ENCODE measurements at regions not wholly inside any gene's neighbourhood (a gene's known extent, or its start where the extent isn't known, plus 50 kb on each side); places are given as distances from the start of the nearest gene placed in this dataset.

GRCh38 chr18:27355308-27355707, 170.2 kb upstream of the CHST9 start:
- no peak for DNase-seq (ENCODE audit: low read depth, low spot score)
- Histone ChIP-seq H3K27ac (ENCODE audit: low read length) (no peak overlapping the region), H3K4me1 (ENCODE audit: control insufficient read depth, insufficient read depth, low read length) (no peaks in the 10 kb centered on the region), H3K27me3 (ENCODE audit: control insufficient read depth, insufficient read depth, low read length) (no peaks in the 10 kb centered on the region), H3K9me3 (ENCODE audit: control insufficient read depth, insufficient read depth, low read depth, low read length) (no peaks in the 10 kb centered on the region), H3K4me3 (ENCODE audit: low read depth in 2 of 2, low read length in 2 of 2) (no peak overlapping the region), H3K36me3 (ENCODE audit: control insufficient read depth, insufficient read depth, low read length) (no peaks in the 10 kb centered on the region)
- BruUV-seq (replicated peaks) = no TSS peak
- intact Hi-C loops (cut with micrococcal nuclease; ENCODE audit: unreplicated experiment) (no loop called here), in situ Hi-C loops (cut with HindIII; ENCODE audit: low pct_unique_long_range_greater_than_20kb, low sequenced_read_pairs) (no loop called here)
- no peak for ATAC-seq
- ChIA-PET POLR2A (no interaction called here), CTCF (no interaction called here)
- TF ChIP-seq SIN3A (IDR thresholded peaks at IDR 0.05; ENCODE audit: borderline replicate concordance, insufficient read depth, low read depth, low read length) (no peak), TCF7L2 (IDR thresholded peaks at IDR 0.05; ENCODE audit: low read depth, low read length) (no peak), POLR2AphosphoS5 (IDR thresholded peaks at IDR 0.05; ENCODE audit: low read depth, low read length) (no peak), REST (IDR thresholded peaks at IDR 0.05; ENCODE audit: insufficient read depth in 1 of 2, low read depth in 2 of 2, low read length in 1 of 2) (no peak)

- no peaks in the 10 kb centered on the region for H3K27me3 ChIP-seq (ENCODE audit: control insufficient read depth, insufficient read depth, low read length)
- H3K36me3 ChIP-seq (ENCODE audit: control insufficient read depth, insufficient read depth, low read length) = no peaks in the 10 kb centered on the region
- TF ChIP-seq SIN3A (IDR thresholded peaks at IDR 0.05; ENCODE audit: borderline replicate concordance, insufficient read depth, low read depth, low read length) = no peak
- TF ChIP-seq POLR2AphosphoS5 (IDR thresholded peaks at IDR 0.05; ENCODE audit: low read depth, low read length) = no peak
- TF ChIP-seq REST (IDR thresholded peaks at IDR 0.05; ENCODE audit: insufficient read depth in 1 of 2, low read depth in 2 of 2, low read length in 1 of 2) = no peak
- TF ChIP-seq TCF7L2 (IDR thresholded peaks at IDR 0.05; ENCODE audit: low read depth, low read length) = no peak
- TF ChIP-seq CTCF (IDR thresholded peaks at IDR 0.05) = no peak
- DNase-seq (ENCODE audit: low read depth, low spot score) (no peak), ATAC-seq (no peak)
- CTCF ChIA-PET = no interaction called here
- H3K4me3 ChIP-seq (ENCODE audit: low read depth in 2 of 2, low read length in 2 of 2) = no peak overlapping the region
- intact Hi-C loops (cut with micrococcal nuclease; ENCODE audit: unreplicated experiment) (no loop called here), in situ Hi-C loops (cut with HindIII; ENCODE audit: low pct_unique_long_range_greater_than_20kb, low sequenced_read_pairs) (no loop called here)
- H3K4me1 ChIP-seq (ENCODE audit: control insufficient read depth, insufficient read depth, low read length) = no peaks in the 10 kb centered on the region
- POLR2A ChIA-PET = no interaction called here
- BruUV-seq (replicated peaks) = no TSS peak
- no peaks in the 10 kb centered on the region for H3K9me3 ChIP-seq (ENCODE audit: control insufficient read depth, insufficient read depth, low read depth, low read length)
- H3K27ac ChIP-seq (ENCODE audit: low read length) = no peak overlapping the region
Observed at GRCh38 chr18:27353273-27353672, 168.2 kb upstream of the CHST9 start.

Measured in Panc1 (cell line).